PC-9 (cell line): ENCODE measurements at regions not wholly inside any gene's neighbourhood (a gene's known extent, or its start where the extent isn't known, plus 50 kb on each side); places are given as distances from the start of the nearest gene placed in this dataset.

Experiments used
- EZH2 ChIP-seq: fragments of 200-600 bp; sonication (generic); IDR thresholded peaks from 2 replicates; pipeline ENCODE4 v1.8.0; 2017; ENCODE audit warnings: antibody characterized with exemption, low read depth
- TF ChIP-seq, protein P1 (sequence below): fragments of 200-600 bp; sonication (generic); conservative IDR thresholded peaks from 2 replicates; pipeline ENCODE4 v1.6.1; 2017; ENCODE audit warnings: mixed run types, antibody characterized with exemption, mild to moderate bottlenecking, moderate library complexity

DNA sequence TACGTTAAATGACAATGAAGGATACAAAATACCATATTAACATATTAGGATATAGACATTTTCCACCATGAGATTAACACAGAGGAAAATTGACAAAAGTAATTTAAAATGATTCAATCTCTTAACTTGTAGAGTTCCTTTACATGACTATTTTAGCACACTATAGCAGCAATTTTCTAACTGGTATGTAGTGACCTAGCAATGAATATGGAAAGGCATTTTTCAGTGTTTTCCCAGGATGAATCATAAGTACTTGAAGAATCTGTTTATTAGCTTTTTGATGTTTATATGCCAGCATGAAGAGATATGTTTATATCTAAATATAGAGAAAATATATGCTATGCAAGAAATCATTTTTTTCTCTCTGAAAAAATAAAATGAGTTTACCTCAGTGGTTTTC is 782.5 kb upstream of the CDH10 start:
- TF ChIP-seq, protein P1, sequence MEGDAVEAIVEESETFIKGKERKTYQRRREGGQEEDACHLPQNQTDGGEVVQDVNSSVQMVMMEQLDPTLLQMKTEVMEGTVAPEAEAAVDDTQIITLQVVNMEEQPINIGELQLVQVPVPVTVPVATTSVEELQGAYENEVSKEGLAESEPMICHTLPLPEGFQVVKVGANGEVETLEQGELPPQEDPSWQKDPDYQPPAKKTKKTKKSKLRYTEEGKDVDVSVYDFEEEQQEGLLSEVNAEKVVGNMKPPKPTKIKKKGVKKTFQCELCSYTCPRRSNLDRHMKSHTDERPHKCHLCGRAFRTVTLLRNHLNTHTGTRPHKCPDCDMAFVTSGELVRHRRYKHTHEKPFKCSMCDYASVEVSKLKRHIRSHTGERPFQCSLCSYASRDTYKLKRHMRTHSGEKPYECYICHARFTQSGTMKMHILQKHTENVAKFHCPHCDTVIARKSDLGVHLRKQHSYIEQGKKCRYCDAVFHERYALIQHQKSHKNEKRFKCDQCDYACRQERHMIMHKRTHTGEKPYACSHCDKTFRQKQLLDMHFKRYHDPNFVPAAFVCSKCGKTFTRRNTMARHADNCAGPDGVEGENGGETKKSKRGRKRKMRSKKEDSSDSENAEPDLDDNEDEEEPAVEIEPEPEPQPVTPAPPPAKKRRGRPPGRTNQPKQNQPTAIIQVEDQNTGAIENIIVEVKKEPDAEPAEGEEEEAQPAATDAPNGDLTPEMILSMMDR: no peak
- TF ChIP-seq EZH2: no peak
